ENCODE measurements at regions not wholly inside any gene's neighbourhood (a gene's known extent, or its start where the extent isn't known, plus 50 kb on each side); places are given as distances from the start of the nearest gene placed in this dataset.
"Not testable (repeated sequence)": the region's sequence is repeated elsewhere in the genome, so short reads cannot be mapped to it uniquely, and the experiment has no call there.

DNA sequence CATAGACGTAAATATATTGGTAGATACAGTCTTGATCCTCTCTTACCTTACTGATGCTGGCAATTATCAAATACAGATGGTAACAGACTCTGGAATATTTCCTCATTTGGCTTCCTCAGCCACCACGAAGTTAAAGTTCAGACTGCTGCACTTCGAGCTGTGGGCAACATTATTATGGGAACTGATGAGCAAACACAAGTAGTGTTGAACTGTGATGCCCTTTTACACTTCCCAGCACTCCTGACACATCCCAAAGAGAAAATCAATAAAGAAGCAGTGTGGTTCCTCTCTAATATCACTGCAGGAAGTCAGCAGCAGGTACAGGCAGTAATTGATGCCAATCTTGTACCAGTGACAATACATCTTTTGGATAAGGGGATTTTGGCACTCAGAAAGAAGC, 162.7 kb upstream of the NT5E start:
- Histone ChIP-seq H3K9ac (ENCODE audit: low read length) (no peak overlapping the region), H3K4me2 (ENCODE audit: low read length) (no peak overlapping the region), H3K27ac (ENCODE audit: low read depth, low read length) (no peak overlapping the region), H3K4me3 (ENCODE audit: insufficient read depth, low read depth, low read length) (no peak overlapping the region), H3K4me1 (ENCODE audit: insufficient read depth, low read length) (no peaks in the 10 kb centered on the region), H3K27me3 (ENCODE audit: insufficient read depth, low read length) (no peaks in the 10 kb centered on the region), H3K79me2 (ENCODE audit: insufficient read depth, low read length) (no peaks in the 10 kb centered on the region), H2AFZ (ENCODE audit: low read depth, low read length) (no peak overlapping the region), H4K20me1 (ENCODE audit: insufficient read depth, low read length) (no peaks in the 10 kb centered on the region), H3K36me3 (ENCODE audit: insufficient read depth, low read length) (no peaks in the 10 kb centered on the region), H3K9me3 (ENCODE audit: insufficient read depth, low read depth, low read length) (no peaks in the 10 kb centered on the region)
- DNase-seq (ENCODE audit: low read depth) = no peak
- Mint-ChIP-seq H3K27me3 (ENCODE audit: low read depth, unreplicated experiment) (peaks cover 5% of the 10 kb centered on the region), H3K36me3 (ENCODE audit: low read depth, unreplicated experiment) (no peaks in the 10 kb centered on the region), H3K4me3 (ENCODE audit: unreplicated experiment) (no peak overlapping the region), H3K4me1 (ENCODE audit: low read depth, unreplicated experiment) (no peaks in the 10 kb centered on the region), H3K27ac (ENCODE audit: unreplicated experiment) (no peak overlapping the region), H3K9me3 (ENCODE audit: unreplicated experiment) (peaks cover 4% of the 10 kb centered on the region)
- FAIRE-seq = no peak
- TF ChIP-seq, protein P1, sequence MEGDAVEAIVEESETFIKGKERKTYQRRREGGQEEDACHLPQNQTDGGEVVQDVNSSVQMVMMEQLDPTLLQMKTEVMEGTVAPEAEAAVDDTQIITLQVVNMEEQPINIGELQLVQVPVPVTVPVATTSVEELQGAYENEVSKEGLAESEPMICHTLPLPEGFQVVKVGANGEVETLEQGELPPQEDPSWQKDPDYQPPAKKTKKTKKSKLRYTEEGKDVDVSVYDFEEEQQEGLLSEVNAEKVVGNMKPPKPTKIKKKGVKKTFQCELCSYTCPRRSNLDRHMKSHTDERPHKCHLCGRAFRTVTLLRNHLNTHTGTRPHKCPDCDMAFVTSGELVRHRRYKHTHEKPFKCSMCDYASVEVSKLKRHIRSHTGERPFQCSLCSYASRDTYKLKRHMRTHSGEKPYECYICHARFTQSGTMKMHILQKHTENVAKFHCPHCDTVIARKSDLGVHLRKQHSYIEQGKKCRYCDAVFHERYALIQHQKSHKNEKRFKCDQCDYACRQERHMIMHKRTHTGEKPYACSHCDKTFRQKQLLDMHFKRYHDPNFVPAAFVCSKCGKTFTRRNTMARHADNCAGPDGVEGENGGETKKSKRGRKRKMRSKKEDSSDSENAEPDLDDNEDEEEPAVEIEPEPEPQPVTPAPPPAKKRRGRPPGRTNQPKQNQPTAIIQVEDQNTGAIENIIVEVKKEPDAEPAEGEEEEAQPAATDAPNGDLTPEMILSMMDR (IDR thresholded peaks at IDR 0.05; ENCODE audit: insufficient read depth, low read depth, low read length) = no peak
- no peak for TF ChIP-seq EZH2 (IDR thresholded peaks at IDR 0.05; ENCODE audit: insufficient read depth, low read length)

DNA sequence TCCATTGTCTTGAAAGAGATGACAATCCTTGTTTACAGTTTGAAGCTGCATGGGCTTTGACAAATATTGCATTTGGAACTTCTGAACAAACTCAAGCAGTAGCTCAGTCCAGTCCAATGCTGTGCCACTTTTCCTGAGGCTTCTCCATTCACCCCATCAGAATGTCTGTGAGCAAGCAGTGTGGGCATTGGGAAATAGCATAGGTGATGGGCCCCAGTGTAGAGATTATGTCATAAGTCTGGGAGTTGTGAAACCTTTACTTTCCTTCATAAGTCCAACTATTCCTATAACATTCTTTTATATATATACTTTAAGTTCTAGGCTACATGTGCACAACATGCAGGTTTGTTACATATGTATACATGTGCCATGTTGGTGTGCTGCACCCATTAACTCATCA, 163.4 kb upstream of the NT5E start:
- not testable (repeated sequence) for DNase-seq (ENCODE audit: low read depth); H3K36me3 Mint-ChIP-seq (ENCODE audit: low read depth, unreplicated experiment); H3K4me1 ChIP-seq (ENCODE audit: insufficient read depth, low read length); H3K27me3 Mint-ChIP-seq (ENCODE audit: low read depth, unreplicated experiment); H3K4me3 ChIP-seq (ENCODE audit: insufficient read depth, low read depth, low read length); H3K9me3 ChIP-seq (ENCODE audit: insufficient read depth, low read depth, low read length); H3K4me2 ChIP-seq (ENCODE audit: low read length); H3K9ac ChIP-seq (ENCODE audit: low read length); H3K27me3 ChIP-seq (ENCODE audit: insufficient read depth, low read length); H2AFZ ChIP-seq (ENCODE audit: low read depth, low read length); H3K4me3 Mint-ChIP-seq (ENCODE audit: unreplicated experiment); H3K4me1 Mint-ChIP-seq (ENCODE audit: low read depth, unreplicated experiment); H3K9me3 Mint-ChIP-seq (ENCODE audit: unreplicated experiment); H3K79me2 ChIP-seq (ENCODE audit: insufficient read depth, low read length); H3K36me3 ChIP-seq (ENCODE audit: insufficient read depth, low read length); FAIRE-seq; H4K20me1 ChIP-seq (ENCODE audit: insufficient read depth, low read length); H3K27ac Mint-ChIP-seq (ENCODE audit: unreplicated experiment); H3K27ac ChIP-seq (ENCODE audit: low read depth, low read length)

DNA sequence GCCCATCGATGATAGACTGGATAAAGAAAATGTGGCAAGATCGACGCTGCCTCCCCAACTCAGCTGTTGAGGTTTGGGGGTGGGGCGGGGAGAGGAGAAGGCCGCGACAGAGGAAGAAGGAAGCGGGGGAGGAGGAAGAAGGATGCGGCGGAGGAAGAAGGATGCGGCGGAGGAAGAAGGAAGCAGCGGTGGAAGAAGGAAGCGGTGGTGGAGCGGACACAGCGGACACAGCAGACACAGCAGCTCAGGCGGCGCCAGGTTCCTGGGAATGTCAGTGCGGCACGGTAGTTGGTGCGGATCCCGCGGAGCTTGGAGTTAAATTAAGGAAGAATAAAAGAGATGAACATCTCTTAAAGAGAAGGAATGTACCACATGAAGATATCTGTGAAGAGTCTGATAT, 163.9 kb upstream of the NT5E start:
- Histone ChIP-seq H3K9ac (ENCODE audit: low read length) (no peak overlapping the region), H3K4me3 (ENCODE audit: insufficient read depth, low read depth, low read length) (no peak overlapping the region), H2AFZ (ENCODE audit: low read depth, low read length) (no peak overlapping the region), H3K4me1 (ENCODE audit: insufficient read depth, low read length) (no peaks in the 10 kb centered on the region), H3K27me3 (ENCODE audit: insufficient read depth, low read length) (no peaks in the 10 kb centered on the region), H3K27ac (ENCODE audit: low read depth, low read length) (no peak overlapping the region), H3K79me2 (ENCODE audit: insufficient read depth, low read length) (no peaks in the 10 kb centered on the region), H4K20me1 (ENCODE audit: insufficient read depth, low read length) (no peaks in the 10 kb centered on the region), H3K36me3 (ENCODE audit: insufficient read depth, low read length) (no peaks in the 10 kb centered on the region), H3K4me2 (ENCODE audit: low read length) (no peak overlapping the region), H3K9me3 (ENCODE audit: insufficient read depth, low read depth, low read length) (no peaks in the 10 kb centered on the region)
- TF ChIP-seq EZH2 (IDR thresholded peaks at IDR 0.05; ENCODE audit: insufficient read depth, low read length) = no peak
- TF ChIP-seq, protein P1 (IDR thresholded peaks at IDR 0.05; ENCODE audit: insufficient read depth, low read depth, low read length) = no peak
- FAIRE-seq = no peak
- H3K9me3 Mint-ChIP-seq (ENCODE audit: unreplicated experiment) = peaks cover 4% of the 10 kb centered on the region
- no peaks in the 10 kb centered on the region for H3K36me3 Mint-ChIP-seq (ENCODE audit: low read depth, unreplicated experiment)
- peaks cover 5% of the 10 kb centered on the region for H3K27me3 Mint-ChIP-seq (ENCODE audit: low read depth, unreplicated experiment)
- H3K4me1 Mint-ChIP-seq (ENCODE audit: low read depth, unreplicated experiment) = no peaks in the 10 kb centered on the region
- DNase-seq (ENCODE audit: low read depth) = no peak
- no peak overlapping the region for H3K4me3 Mint-ChIP-seq (ENCODE audit: unreplicated experiment)
- H3K27ac Mint-ChIP-seq (ENCODE audit: unreplicated experiment) = no peak overlapping the region
